Endothelial cell of umbilical vein (primary cell): ENCODE measurements at regions not wholly inside any gene's neighbourhood (a gene's known extent, or its start where the extent isn't known, plus 50 kb on each side); places are given as distances from the start of the nearest gene placed in this dataset.

ENCODE experiments used
- EZH2 ChIP-seq: IDR thresholded peaks from 2 replicates; pipeline ENCODE4 v1.6.1; 2012; ENCODE audit warnings: borderline replicate concordance, low read depth, mild to moderate bottlenecking, moderate library complexity, low read length, inconsistent platforms; ENCODE audit not compliant: severe bottlenecking
- TF ChIP-seq, protein P1 (sequence below), 2 donors: IDR thresholded peaks; 1 replicate in 1 of 2; 2 replicates in 1 of 2; pipeline ENCODE4 v1.5.1; 2011; ENCODE audit warnings: low read length in 2 of 2, mild to moderate bottlenecking in 2 of 2, moderate library complexity in 2 of 2, control low read depth in 1 of 2, inconsistent platforms in 1 of 2, low read depth in 1 of 2; ENCODE audit not compliant: insufficient read depth in 1 of 2; ENCODE audit errors: extremely low read depth in 1 of 2

DNA sequence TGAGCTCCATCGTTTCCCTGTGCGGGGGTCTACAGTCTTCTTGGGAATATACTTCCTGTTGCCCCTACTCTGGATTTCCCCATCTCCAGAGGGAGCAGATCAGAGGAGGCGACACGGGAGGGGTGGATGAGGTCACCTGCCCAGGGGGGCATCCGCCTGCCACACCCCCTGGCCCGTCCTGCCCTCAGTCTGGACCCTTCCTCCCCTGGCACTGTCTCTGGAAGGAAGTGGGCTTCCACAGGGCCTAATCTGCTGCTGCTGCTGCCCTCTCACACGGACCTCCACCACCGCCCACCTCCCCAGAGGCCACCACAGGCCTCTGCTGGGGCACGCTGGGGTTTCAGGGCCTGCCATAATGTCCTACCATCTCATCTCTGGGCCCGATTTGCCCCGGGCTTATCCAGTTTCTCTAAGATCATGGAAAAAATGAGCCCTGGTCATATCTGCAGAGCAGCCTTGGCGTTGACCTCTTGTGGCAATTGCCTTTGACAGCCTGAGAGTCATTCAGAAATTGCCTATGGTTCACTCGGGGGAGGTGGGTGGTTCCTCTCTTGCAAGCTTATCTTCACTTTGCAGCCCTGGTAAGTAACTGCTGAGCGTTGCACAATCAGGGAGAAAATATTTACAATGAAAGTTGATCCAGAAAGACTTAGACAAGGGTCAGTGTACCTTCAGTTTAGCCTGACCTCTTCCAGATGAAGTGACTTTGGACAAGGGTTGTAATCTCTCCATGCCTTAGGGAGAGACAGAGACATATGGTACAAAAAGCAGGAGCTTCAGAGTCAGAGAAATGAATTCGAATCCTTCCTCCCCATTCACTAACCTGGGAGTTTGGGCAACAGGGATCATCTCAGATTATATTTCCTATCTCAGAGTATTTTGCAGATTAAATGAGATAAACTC, 252.4 kb downstream of the TOMM20 start:
- TF ChIP-seq EZH2: no peak
- TF ChIP-seq, protein P1, sequence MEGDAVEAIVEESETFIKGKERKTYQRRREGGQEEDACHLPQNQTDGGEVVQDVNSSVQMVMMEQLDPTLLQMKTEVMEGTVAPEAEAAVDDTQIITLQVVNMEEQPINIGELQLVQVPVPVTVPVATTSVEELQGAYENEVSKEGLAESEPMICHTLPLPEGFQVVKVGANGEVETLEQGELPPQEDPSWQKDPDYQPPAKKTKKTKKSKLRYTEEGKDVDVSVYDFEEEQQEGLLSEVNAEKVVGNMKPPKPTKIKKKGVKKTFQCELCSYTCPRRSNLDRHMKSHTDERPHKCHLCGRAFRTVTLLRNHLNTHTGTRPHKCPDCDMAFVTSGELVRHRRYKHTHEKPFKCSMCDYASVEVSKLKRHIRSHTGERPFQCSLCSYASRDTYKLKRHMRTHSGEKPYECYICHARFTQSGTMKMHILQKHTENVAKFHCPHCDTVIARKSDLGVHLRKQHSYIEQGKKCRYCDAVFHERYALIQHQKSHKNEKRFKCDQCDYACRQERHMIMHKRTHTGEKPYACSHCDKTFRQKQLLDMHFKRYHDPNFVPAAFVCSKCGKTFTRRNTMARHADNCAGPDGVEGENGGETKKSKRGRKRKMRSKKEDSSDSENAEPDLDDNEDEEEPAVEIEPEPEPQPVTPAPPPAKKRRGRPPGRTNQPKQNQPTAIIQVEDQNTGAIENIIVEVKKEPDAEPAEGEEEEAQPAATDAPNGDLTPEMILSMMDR (IDR thresholded peaks at IDR 0.05; ENCODE audit: extremely low read depth in 1 of 2, insufficient read depth in 1 of 2, low read depth in 1 of 2, low read length in 2 of 2): no peak
